Neural progenitor cell (in vitro differentiated cells): ENCODE measurements at regions not wholly inside any gene's neighbourhood (a gene's known extent, or its start where the extent isn't known, plus 50 kb on each side); places are given as distances from the start of the nearest gene placed in this dataset.

Experiments
- DNase-seq: peaks from one replicate; pipeline ENCODE4 v3.0.0-alpha.2; 2016; ENCODE audit warnings: low spot score
- H2AFZ ChIP-seq: fragments of 200-600 bp; sonication (generic); replicated peaks from 2 replicates; pipeline ENCODE4 v1.6.1; 2016; ENCODE audit warnings: antibody characterized with exemption
- H3F3A ChIP-seq: fragments of 200-600 bp; sonication (generic); 2 replicates; pipeline ENCODE4 v1.6.1; 2016; ENCODE audit warnings: antibody characterized with exemption, low read depth
- H3K27ac ChIP-seq: fragments of 200-600 bp; sonication (generic); 2 replicates; pipeline ENCODE4 v1.5.1; 2016; ENCODE audit warnings: mild to moderate bottlenecking
- H3K27me3 ChIP-seq: fragments of 200-600 bp; sonication (generic); 2 replicates; pipeline ENCODE4 v1.6.1; 2016; ENCODE audit warnings: mild to moderate bottlenecking, moderate library complexity
- H3K36me3 ChIP-seq: fragments of 200-600 bp; sonication (generic); 2 replicates; pipeline ENCODE4 v1.5.1; 2016
- H3K4me1 ChIP-seq: fragments of 200-600 bp; sonication (generic); 2 replicates; pipeline ENCODE4 v1.6.1; 2016; ENCODE audit warnings: mixed run types
- H3K4me2 ChIP-seq: fragments of 200-600 bp; sonication (generic); 2 replicates; pipeline ENCODE4 v1.6.1; 2016
- H3K4me3 ChIP-seq: fragments of 200-600 bp; sonication (generic); 2 replicates; pipeline ENCODE4 v1.5.1; 2016
- H3K79me2 ChIP-seq: fragments of 200-600 bp; sonication (generic); 2 replicates; pipeline ENCODE4 v1.6.1; 2016; ENCODE audit warnings: low read depth
- H3K9ac ChIP-seq: fragments of 200-600 bp; sonication (generic); 2 replicates; pipeline ENCODE4 v1.6.1; 2016
- H3K9me3 ChIP-seq: fragments of 200-600 bp; sonication (generic); 2 replicates; pipeline ENCODE4 v1.5.1; 2016; ENCODE audit warnings: low read depth
- H4K20me1 ChIP-seq: fragments of 200-600 bp; sonication (generic); 2 replicates; pipeline ENCODE4 v1.6.1; 2016; ENCODE audit warnings: low read depth
- H3K27ac Mint-ChIP-seq: 3 replicates; pipeline ENCODE4 v1.8.0; 2021; ENCODE audit warnings: mixed read lengths
- H3K27me3 Mint-ChIP-seq: 2 replicates; pipeline ENCODE4 v1.8.0; 2022; ENCODE audit warnings: low read depth, mild to moderate bottlenecking, inconsistent platforms, moderate library complexity, mixed read lengths; ENCODE audit not compliant: insufficient read depth
- H3K36me3 Mint-ChIP-seq: 3 replicates; pipeline ENCODE4 v1.8.0; 2021; ENCODE audit warnings: mixed read lengths
- H3K4me1 Mint-ChIP-seq: 3 replicates; pipeline ENCODE4 v1.8.0; 2021; ENCODE audit warnings: mixed read lengths
- H3K4me3 Mint-ChIP-seq: 3 replicates; pipeline ENCODE4 v1.8.0; 2021; ENCODE audit warnings: mild to moderate bottlenecking, moderate library complexity, mixed read lengths
- H3K9me3 Mint-ChIP-seq: 3 replicates; pipeline ENCODE4 v1.8.0; 2020; ENCODE audit warnings: mixed read lengths
- EZH2 ChIP-seq: fragments of 200-600 bp; sonication (generic); IDR thresholded peaks from 2 replicates; pipeline ENCODE4 v1.6.1; 2017; ENCODE audit warnings: antibody characterized with exemption, mild to moderate bottlenecking, moderate library complexity
- EZH2phosphoT487 ChIP-seq: fragments of 200-600 bp; sonication (generic); IDR thresholded peaks from 2 replicates; pipeline ENCODE4 v1.6.1; 2017; ENCODE audit warnings: antibody characterized with exemption
- TF ChIP-seq, protein P1 (sequence below): fragments of 200-600 bp; sonication (generic); IDR thresholded peaks from 2 replicates; pipeline ENCODE4 v1.5.1; 2017; ENCODE audit warnings: antibody characterized with exemption, mild to moderate bottlenecking

DNA sequence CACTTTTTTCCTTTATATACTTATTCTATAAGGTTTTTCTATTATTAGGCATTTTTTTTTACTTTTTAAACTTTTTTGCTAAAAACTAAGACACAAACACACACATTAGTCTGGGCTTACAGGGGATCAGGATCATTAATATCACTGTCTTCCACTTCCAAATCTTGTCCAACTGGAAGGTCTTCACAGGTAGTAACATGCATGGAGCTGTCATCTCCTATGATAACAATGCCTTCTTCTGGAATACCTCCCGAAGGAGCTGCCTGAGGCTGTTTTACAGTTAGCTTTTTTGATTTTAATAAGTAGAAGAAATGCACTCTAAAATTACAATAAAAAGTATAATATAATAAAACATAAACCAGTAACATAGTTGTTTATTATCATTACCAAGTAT lies 345.5 kb upstream of the PTGER4 start:
- Mint-ChIP-seq H3K4me1 (peaks cover 2% of the 10 kb centered on the region), H3K9me3 (no peaks in the 10 kb centered on the region), H3K36me3 (no peaks in the 10 kb centered on the region), H3K27ac (no peak overlapping the region), H3K27me3 (no peaks in the 10 kb centered on the region), H3K4me3 (no peak overlapping the region)
- H3K9ac ChIP-seq: no peak overlapping the region
- H3K4me2 ChIP-seq: no peak overlapping the region
- no peaks in the 10 kb centered on the region for H4K20me1 ChIP-seq
- no peaks in the 10 kb centered on the region for H3K9me3 ChIP-seq
- no peaks in the 10 kb centered on the region for H3K27me3 ChIP-seq
- no peaks in the 10 kb centered on the region for H3K79me2 ChIP-seq
- DNase-seq: no peak
- no peaks in the 10 kb centered on the region for H3K36me3 ChIP-seq
- H3K4me3 ChIP-seq: no peak overlapping the region
- H3K27ac ChIP-seq: no peak overlapping the region
- H2AFZ ChIP-seq: no peak overlapping the region
- TF ChIP-seq EZH2: no peak
- TF ChIP-seq, protein P1, sequence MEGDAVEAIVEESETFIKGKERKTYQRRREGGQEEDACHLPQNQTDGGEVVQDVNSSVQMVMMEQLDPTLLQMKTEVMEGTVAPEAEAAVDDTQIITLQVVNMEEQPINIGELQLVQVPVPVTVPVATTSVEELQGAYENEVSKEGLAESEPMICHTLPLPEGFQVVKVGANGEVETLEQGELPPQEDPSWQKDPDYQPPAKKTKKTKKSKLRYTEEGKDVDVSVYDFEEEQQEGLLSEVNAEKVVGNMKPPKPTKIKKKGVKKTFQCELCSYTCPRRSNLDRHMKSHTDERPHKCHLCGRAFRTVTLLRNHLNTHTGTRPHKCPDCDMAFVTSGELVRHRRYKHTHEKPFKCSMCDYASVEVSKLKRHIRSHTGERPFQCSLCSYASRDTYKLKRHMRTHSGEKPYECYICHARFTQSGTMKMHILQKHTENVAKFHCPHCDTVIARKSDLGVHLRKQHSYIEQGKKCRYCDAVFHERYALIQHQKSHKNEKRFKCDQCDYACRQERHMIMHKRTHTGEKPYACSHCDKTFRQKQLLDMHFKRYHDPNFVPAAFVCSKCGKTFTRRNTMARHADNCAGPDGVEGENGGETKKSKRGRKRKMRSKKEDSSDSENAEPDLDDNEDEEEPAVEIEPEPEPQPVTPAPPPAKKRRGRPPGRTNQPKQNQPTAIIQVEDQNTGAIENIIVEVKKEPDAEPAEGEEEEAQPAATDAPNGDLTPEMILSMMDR: no peak
- no peak for TF ChIP-seq EZH2phosphoT487
- no peaks in the 10 kb centered on the region for H3F3A ChIP-seq
- H3K4me1 ChIP-seq: no peaks in the 10 kb centered on the region

DNA sequence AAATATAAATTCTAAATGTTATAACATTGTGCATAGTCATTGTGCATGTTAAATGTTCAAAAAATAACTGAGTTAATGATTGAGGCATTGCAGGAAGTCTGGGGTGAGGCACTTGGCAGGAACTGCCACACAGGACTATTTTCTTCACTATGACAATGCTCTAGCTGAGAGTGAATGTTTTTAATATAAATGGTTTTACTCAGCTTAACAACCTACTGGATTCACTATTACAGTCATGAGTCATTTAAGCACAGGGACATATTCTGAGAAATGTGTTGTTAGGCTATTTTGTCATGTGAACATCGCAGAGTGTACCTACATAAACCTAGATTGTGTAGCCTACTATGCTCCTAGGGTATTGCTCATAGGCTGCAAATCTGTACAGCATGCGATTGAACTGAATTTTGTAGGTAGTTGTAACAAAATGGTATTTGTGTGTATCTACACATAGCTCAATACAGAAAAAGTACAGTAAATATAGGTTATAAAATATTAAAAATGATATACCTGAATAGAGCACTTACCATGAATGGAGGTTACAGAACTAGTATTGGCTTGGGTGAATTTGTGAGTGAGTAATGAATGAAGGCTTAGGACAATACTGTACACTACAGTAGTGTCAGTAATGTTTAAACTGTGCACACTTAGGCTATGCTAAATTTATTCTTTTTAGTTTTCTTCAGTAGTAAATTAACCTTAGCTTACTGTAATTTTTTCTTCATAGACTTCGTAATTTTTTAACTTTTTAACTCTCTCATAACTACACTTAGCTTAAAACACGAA lies 346.1 kb upstream of the PTGER4 start:
- no peak overlapping the region for H3K27ac ChIP-seq
- H4K20me1 ChIP-seq: no peaks in the 10 kb centered on the region
- Mint-ChIP-seq H3K9me3 (no peaks in the 10 kb centered on the region), H3K4me3 (no peak overlapping the region), H3K27me3 (no peaks in the 10 kb centered on the region), H3K36me3 (no peaks in the 10 kb centered on the region), H3K27ac (no peak overlapping the region), H3K4me1 (peaks cover 2% of the 10 kb centered on the region)
- H3K4me3 ChIP-seq: no peak overlapping the region
- H3K79me2 ChIP-seq: no peaks in the 10 kb centered on the region
- H3K4me2 ChIP-seq: no peak overlapping the region
- no peak overlapping the region for H2AFZ ChIP-seq
- H3K9me3 ChIP-seq: no peaks in the 10 kb centered on the region
- no peak overlapping the region for H3K9ac ChIP-seq
- H3K27me3 ChIP-seq: no peaks in the 10 kb centered on the region
- no peaks in the 10 kb centered on the region for H3K4me1 ChIP-seq
- no peak for DNase-seq
- H3K36me3 ChIP-seq: no peaks in the 10 kb centered on the region
- no peaks in the 10 kb centered on the region for H3F3A ChIP-seq
- TF ChIP-seq, protein P1: no peak
- TF ChIP-seq EZH2: no peak
- no peak for TF ChIP-seq EZH2phosphoT487

DNA sequence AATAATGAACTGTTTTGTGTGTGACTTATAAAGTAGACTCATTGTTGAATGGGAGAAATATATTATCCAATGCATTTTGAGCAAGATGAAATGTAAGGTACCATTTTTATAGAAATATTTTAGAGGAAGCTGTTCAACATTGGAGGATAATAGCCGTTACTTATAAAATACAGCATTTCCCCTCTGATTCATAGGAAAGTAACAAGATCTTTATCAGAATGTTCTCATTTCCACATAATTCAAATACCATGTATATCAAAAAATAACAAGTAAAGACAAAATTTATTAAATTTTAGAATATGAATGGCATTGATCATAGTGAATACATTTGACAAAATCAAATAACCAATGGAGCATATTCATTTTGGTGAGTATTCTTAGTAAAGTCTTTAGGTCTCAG lies 346.7 kb upstream of the PTGER4 start:
- Histone ChIP-seq H3K27me3 (no peaks in the 10 kb centered on the region), H3K4me1 (no peaks in the 10 kb centered on the region), H3K4me2 (no peak overlapping the region), H2AFZ (no peak overlapping the region), H3K36me3 (no peaks in the 10 kb centered on the region), H3F3A (no peaks in the 10 kb centered on the region), H3K9me3 (no peaks in the 10 kb centered on the region), H3K4me3 (no peak overlapping the region), H3K27ac (no peak overlapping the region), H3K9ac (no peak overlapping the region), H3K79me2 (no peaks in the 10 kb centered on the region), H4K20me1 (no peaks in the 10 kb centered on the region)
- H3K27me3 Mint-ChIP-seq: no peaks in the 10 kb centered on the region
- no peak for DNase-seq
- no peaks in the 10 kb centered on the region for H3K36me3 Mint-ChIP-seq
- no peak overlapping the region for H3K4me3 Mint-ChIP-seq
- TF ChIP-seq, protein P1: no peak
- TF ChIP-seq EZH2: no peak
- TF ChIP-seq EZH2phosphoT487: no peak
- peaks cover 2% of the 10 kb centered on the region for H3K4me1 Mint-ChIP-seq
- H3K27ac Mint-ChIP-seq: no peak overlapping the region
- no peaks in the 10 kb centered on the region for H3K9me3 Mint-ChIP-seq
